AG08395 (cell line): ENCODE measurements at regions not wholly inside any gene's neighbourhood (a gene's known extent, or its start where the extent isn't known, plus 50 kb on each side); places are given as distances from the start of the nearest gene placed in this dataset.
"Not testable (repeated sequence)": the region's sequence is repeated elsewhere in the genome, so short reads cannot be mapped to it uniquely, and the experiment has no call there.

Experiments used
- DNase-seq: peaks from one replicate; pipeline ENCODE4 v3.0.0; 2012; ENCODE audit warnings: mixed read lengths, low spot score

- DNase-seq: no peak
These were observed 81.6 kb upstream of the USP9X start for GRCh38 chrX:41003506-41004270.

GRCh38 chrX:41005445-41005992 lies 79.7 kb upstream of the USP9X start:
- DNase-seq: no peak

GRCh38 chrX:41009850-41010846 lies 75.1 kb upstream of the USP9X start:
- peak; percentile 68 for DNase-seq

GRCh38 chrX:41014776-41015360 lies 70.4 kb upstream of the USP9X start:
- DNase-seq: no peak

- DNase-seq: not testable (repeated sequence)
These were observed 67.5 kb upstream of the USP9X start for GRCh38 chrX:41017785-41018184.

- DNase-seq: not testable (repeated sequence)
These were observed 66.7 kb upstream of the USP9X start for GRCh38 chrX:41018391-41019040.

- no peak for DNase-seq
These were observed 66.2 kb upstream of the USP9X start for GRCh38 chrX:41019041-41019392.

- DNase-seq: no peak
These were observed 62.7 kb upstream of the USP9X start for GRCh38 chrX:41022566-41022965.

GRCh38 chrX:41023098-41023497 lies 62.1 kb upstream of the USP9X start:
- no peak for DNase-seq

GRCh38 chrX:41024335-41024734 lies 60.9 kb upstream of the USP9X start:
- DNase-seq: not testable (repeated sequence)

- no peak for DNase-seq
These were observed 60.5 kb upstream of the USP9X start for GRCh38 chrX:41024755-41025154.

- no peak for DNase-seq
These were observed 59.1 kb upstream of the USP9X start for GRCh38 chrX:41025926-41026701.

- no peak for DNase-seq
These were observed 58.6 kb upstream of the USP9X start for GRCh38 chrX:41026702-41027078.

- DNase-seq: no peak
These were observed 55.9 kb upstream of the USP9X start for GRCh38 chrX:41029332-41029731.

- no peak for DNase-seq
These were observed 53.8 kb upstream of the USP9X start for GRCh38 chrX:41031256-41031967.

GRCh38 chrX:41033299-41033698 lies 51.9 kb upstream of the USP9X start:
- no peak for DNase-seq

GRCh38 chrX:41034902-41035301 lies 50.3 kb upstream of the USP9X start:
- not testable (repeated sequence) for DNase-seq
